GM23338 (cell line): ENCODE measurements at regions not wholly inside any gene's neighbourhood (a gene's known extent, or its start where the extent isn't known, plus 50 kb on each side); places are given as distances from the start of the nearest gene placed in this dataset.

Experiments
- ATAC-seq: fragments of 200-7000 bp; cut with Tn5 transposase; 3 replicates; pipeline ENCODE4 v1.9.1; 2020
- DNase-seq: peaks from one replicate; pipeline ENCODE4 v3.0.0-alpha.2; 2015; ENCODE audit warnings: low spot score
- H2AFZ ChIP-seq: fragments of 200-600 bp; sonication (generic); 2 replicates; pipeline ENCODE4 v1.8.0; 2016; ENCODE audit warnings: antibody characterized with exemption, mild to moderate bottlenecking, moderate library complexity
- H3F3A ChIP-seq: fragments of 200-600 bp; sonication (generic); replicated peaks from 2 replicates; pipeline ENCODE4 v1.8.0; 2017; ENCODE audit warnings: antibody characterized with exemption, mixed run types, low read depth
- H3K27ac ChIP-seq: fragments of 200-600 bp; sonication (generic); 2 replicates; pipeline ENCODE4 v1.6.1; 2016; ENCODE audit warnings: low read depth
- H3K27me3 ChIP-seq: fragments of 200-600 bp; sonication (generic); 2 replicates; pipeline ENCODE4 v1.8.0; 2016; ENCODE audit warnings: mild to moderate bottlenecking, mixed run types, moderate library complexity; ENCODE audit not compliant: insufficient read depth
- H3K36me3 ChIP-seq: fragments of 200-600 bp; sonication (generic); 2 replicates; pipeline ENCODE4 v1.8.0; 2016; ENCODE audit warnings: mild to moderate bottlenecking; ENCODE audit not compliant: insufficient read depth
- H3K4me1 ChIP-seq: fragments of 200-600 bp; sonication (generic); 2 replicates; pipeline ENCODE4 v1.8.0; 2016; ENCODE audit warnings: mild to moderate bottlenecking, moderate library complexity; ENCODE audit not compliant: insufficient read depth
- H3K4me2 ChIP-seq: fragments of 200-600 bp; sonication (generic); 2 replicates; pipeline ENCODE4 v1.7.1; 2017; ENCODE audit warnings: mixed run types
- H3K4me3 ChIP-seq: fragments of 200-600 bp; sonication (generic); 2 replicates; pipeline ENCODE4 v1.6.1; 2016; ENCODE audit warnings: mixed run types
- H3K79me2 ChIP-seq: fragments of 200-600 bp; sonication (generic); replicated peaks from 2 replicates; pipeline ENCODE4 v1.8.0; 2017; ENCODE audit warnings: mild to moderate bottlenecking; ENCODE audit not compliant: insufficient read depth
- H3K9me2 ChIP-seq: fragments of 200-600 bp; sonication (generic); 2 replicates; pipeline ENCODE4 v1.8.0; 2017; ENCODE audit not compliant: insufficient read depth
- H4K20me1 ChIP-seq: fragments of 200-600 bp; sonication (generic); replicated peaks from 2 replicates; pipeline ENCODE4 v1.8.0; 2017; ENCODE audit warnings: mild to moderate bottlenecking; ENCODE audit not compliant: insufficient read depth
- H3K27ac Mint-ChIP-seq: 2 replicates; pipeline ENCODE4 v1.8.0; 2020; ENCODE audit warnings: inconsistent platforms, mild to moderate bottlenecking, moderate library complexity, mixed read lengths
- H3K27me3 Mint-ChIP-seq: 3 replicates; pipeline ENCODE4 v1.8.0; 2022; ENCODE audit warnings: low read depth, mild to moderate bottlenecking, moderate library complexity, mixed read lengths, inconsistent platforms; ENCODE audit not compliant: insufficient read depth, poor library complexity
- H3K36me3 Mint-ChIP-seq: 3 replicates; pipeline ENCODE4 v1.8.0; 2021; ENCODE audit warnings: low read depth, mild to moderate bottlenecking, inconsistent platforms, moderate library complexity, mixed read lengths
- H3K4me1 Mint-ChIP-seq: 3 replicates; pipeline ENCODE4 v1.8.0; 2020; ENCODE audit warnings: mild to moderate bottlenecking, inconsistent platforms, mixed read lengths
- H3K4me3 Mint-ChIP-seq: 3 replicates; pipeline ENCODE4 v1.8.0; 2021; ENCODE audit warnings: moderate library complexity, mild to moderate bottlenecking, inconsistent platforms, mixed read lengths
- H3K9me3 Mint-ChIP-seq: 3 replicates; pipeline ENCODE4 v1.8.0; 2020; ENCODE audit warnings: moderate library complexity, mild to moderate bottlenecking, inconsistent platforms, mixed read lengths
- CREB1 ChIP-seq: fragments of 250-450 bp; sonication (Bioruptor Pico); IDR thresholded peaks from 2 replicates; pipeline ENCODE4 v1.5.0; 2020; ENCODE audit warnings: low read depth, mild to moderate bottlenecking, moderate library complexity
- ETS1 ChIP-seq: IDR thresholded peaks from 2 replicates; pipeline ENCODE4 v1.6.1; 2016; ENCODE audit warnings: antibody characterized with exemption
- EZH2 ChIP-seq: fragments of 200-600 bp; sonication (generic); IDR thresholded peaks from one replicate; pipeline ENCODE4 v1.8.0; 2017; ENCODE audit warnings: antibody characterized with exemption, mild to moderate bottlenecking, low read depth; ENCODE audit not compliant: unreplicated experiment
- EZH2phosphoT487 ChIP-seq: fragments of 200-600 bp; sonication (generic); IDR thresholded peaks from one replicate; pipeline ENCODE4 v1.8.1; 2018; ENCODE audit warnings: antibody characterized with exemption; ENCODE audit not compliant: unreplicated experiment
- JUNB ChIP-seq: IDR thresholded peaks from one replicate; pipeline ENCODE4 v1.6.1; 2016; ENCODE audit warnings: antibody characterized with exemption; ENCODE audit not compliant: unreplicated experiment
- NANOG ChIP-seq: IDR thresholded peaks from 2 replicates; pipeline ENCODE4 v1.6.1; 2016; ENCODE audit warnings: antibody characterized with exemption, borderline replicate concordance
- POLR2AphosphoS5 ChIP-seq: IDR thresholded peaks from 2 replicates; pipeline ENCODE4 v1.6.1; 2016; ENCODE audit warnings: antibody characterized with exemption, low read depth
- STAT1 ChIP-seq: IDR thresholded peaks from one replicate; pipeline ENCODE4 v1.6.1; 2016; ENCODE audit warnings: antibody characterized with exemption; ENCODE audit not compliant: unreplicated experiment
- ZNF114 ChIP-seq: fragments of 250-450 bp; sonication (Bioruptor Pico); IDR thresholded peaks from 2 replicates; pipeline ENCODE4 v1.5.0; 2020; ENCODE audit warnings: mild to moderate bottlenecking, moderate library complexity
- ZNF331 ChIP-seq: fragments of 250-450 bp; sonication (Bioruptor Pico); IDR thresholded peaks from 2 replicates; pipeline ENCODE4 v1.5.0; 2020; ENCODE audit warnings: low read depth, mild to moderate bottlenecking, moderate library complexity
- TF ChIP-seq, protein P1 (sequence below): IDR thresholded peaks from one replicate; pipeline ENCODE4 v1.6.1; 2018; ENCODE audit warnings: antibody characterized with exemption; ENCODE audit not compliant: unreplicated experiment
- TF ChIP-seq, protein P2 (sequence below): fragments of 250-450 bp; sonication (Bioruptor Pico); IDR thresholded peaks from 2 replicates; pipeline ENCODE4 v1.5.0; 2020; ENCODE audit warnings: mild to moderate bottlenecking, moderate library complexity
- TF ChIP-seq, protein P3 (sequence below), 2 experiments: fragments of 200-600 bp in 1 of 2; sonication (generic) in 1 of 2; conservative IDR thresholded peaks; 2 replicates each; pipeline versions ENCODE4 v1.5.1 to v1.6.1; 2016 to 2017; ENCODE audit warnings: antibody characterized with exemption in 2 of 2, low read depth in 2 of 2, mild to moderate bottlenecking in 2 of 2, moderate library complexity in 1 of 2

DNA sequence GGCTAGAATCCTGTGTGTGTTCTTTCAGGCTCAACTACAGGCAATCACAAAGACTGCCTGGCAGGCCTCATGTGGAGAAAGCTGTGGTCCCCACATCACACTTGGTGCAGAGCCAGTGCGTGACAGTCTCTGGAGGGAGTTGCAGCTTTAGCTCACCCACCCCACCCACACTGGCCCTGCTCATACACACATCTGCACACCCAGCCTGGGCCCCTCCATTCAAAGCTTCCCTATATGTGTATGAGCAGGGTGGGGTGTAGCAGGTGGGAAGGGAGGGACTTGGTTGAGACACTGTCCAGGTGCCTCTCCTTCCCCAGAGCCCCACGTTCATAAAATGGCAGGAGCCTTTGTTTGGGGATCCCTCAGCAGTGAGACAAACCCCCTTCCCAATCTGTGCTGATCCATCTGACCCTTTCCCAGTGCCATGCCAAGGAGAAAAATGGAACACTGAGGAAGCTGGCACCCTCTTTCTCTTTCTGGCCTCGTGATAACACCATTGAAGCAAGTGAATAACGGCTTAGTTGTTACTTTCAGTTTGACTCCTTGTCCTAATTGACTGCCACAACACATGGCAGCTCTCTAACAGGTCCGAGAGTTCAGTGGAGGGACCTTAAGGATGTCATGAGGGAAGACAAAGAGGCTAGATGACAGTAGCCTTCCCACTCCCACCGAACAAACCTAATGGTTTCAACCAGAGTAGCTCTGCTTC lies 53.8 kb upstream of the NRSN1 start:
- Histone ChIP-seq H4K20me1 (no peaks in the 10 kb centered on the region), H3K27ac (no peak overlapping the region), H3K27me3 (no peaks in the 10 kb centered on the region), H3K36me3 (no peaks in the 10 kb centered on the region), H3K4me3 (no peak overlapping the region), H3K79me2 (no peaks in the 10 kb centered on the region), H2AFZ (no peak overlapping the region), H3F3A (no peaks in the 10 kb centered on the region), H3K9me2 (no peaks in the 10 kb centered on the region), H3K4me1 (no peaks in the 10 kb centered on the region), H3K4me2 (no peak overlapping the region)
- H3K4me1 Mint-ChIP-seq, result no peaks in the 10 kb centered on the region
- TF ChIP-seq ZNF331 (no peak), ZNF114 (CRISPR knock-in tag) (no peak), POLR2AphosphoS5 (no peak), STAT1 (no peak), EZH2phosphoT487 (no peak), CREB1 (CRISPR knock-in tag) (no peak), JUNB (no peak), ETS1 (no peak), NANOG (no peak), EZH2 (no peak)
- TF ChIP-seq, protein P1, sequence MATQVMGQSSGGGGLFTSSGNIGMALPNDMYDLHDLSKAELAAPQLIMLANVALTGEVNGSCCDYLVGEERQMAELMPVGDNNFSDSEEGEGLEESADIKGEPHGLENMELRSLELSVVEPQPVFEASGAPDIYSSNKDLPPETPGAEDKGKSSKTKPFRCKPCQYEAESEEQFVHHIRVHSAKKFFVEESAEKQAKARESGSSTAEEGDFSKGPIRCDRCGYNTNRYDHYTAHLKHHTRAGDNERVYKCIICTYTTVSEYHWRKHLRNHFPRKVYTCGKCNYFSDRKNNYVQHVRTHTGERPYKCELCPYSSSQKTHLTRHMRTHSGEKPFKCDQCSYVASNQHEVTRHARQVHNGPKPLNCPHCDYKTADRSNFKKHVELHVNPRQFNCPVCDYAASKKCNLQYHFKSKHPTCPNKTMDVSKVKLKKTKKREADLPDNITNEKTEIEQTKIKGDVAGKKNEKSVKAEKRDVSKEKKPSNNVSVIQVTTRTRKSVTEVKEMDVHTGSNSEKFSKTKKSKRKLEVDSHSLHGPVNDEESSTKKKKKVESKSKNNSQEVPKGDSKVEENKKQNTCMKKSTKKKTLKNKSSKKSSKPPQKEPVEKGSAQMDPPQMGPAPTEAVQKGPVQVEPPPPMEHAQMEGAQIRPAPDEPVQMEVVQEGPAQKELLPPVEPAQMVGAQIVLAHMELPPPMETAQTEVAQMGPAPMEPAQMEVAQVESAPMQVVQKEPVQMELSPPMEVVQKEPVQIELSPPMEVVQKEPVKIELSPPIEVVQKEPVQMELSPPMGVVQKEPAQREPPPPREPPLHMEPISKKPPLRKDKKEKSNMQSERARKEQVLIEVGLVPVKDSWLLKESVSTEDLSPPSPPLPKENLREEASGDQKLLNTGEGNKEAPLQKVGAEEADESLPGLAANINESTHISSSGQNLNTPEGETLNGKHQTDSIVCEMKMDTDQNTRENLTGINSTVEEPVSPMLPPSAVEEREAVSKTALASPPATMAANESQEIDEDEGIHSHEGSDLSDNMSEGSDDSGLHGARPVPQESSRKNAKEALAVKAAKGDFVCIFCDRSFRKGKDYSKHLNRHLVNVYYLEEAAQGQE, result no peak
- TF ChIP-seq, protein P2, sequence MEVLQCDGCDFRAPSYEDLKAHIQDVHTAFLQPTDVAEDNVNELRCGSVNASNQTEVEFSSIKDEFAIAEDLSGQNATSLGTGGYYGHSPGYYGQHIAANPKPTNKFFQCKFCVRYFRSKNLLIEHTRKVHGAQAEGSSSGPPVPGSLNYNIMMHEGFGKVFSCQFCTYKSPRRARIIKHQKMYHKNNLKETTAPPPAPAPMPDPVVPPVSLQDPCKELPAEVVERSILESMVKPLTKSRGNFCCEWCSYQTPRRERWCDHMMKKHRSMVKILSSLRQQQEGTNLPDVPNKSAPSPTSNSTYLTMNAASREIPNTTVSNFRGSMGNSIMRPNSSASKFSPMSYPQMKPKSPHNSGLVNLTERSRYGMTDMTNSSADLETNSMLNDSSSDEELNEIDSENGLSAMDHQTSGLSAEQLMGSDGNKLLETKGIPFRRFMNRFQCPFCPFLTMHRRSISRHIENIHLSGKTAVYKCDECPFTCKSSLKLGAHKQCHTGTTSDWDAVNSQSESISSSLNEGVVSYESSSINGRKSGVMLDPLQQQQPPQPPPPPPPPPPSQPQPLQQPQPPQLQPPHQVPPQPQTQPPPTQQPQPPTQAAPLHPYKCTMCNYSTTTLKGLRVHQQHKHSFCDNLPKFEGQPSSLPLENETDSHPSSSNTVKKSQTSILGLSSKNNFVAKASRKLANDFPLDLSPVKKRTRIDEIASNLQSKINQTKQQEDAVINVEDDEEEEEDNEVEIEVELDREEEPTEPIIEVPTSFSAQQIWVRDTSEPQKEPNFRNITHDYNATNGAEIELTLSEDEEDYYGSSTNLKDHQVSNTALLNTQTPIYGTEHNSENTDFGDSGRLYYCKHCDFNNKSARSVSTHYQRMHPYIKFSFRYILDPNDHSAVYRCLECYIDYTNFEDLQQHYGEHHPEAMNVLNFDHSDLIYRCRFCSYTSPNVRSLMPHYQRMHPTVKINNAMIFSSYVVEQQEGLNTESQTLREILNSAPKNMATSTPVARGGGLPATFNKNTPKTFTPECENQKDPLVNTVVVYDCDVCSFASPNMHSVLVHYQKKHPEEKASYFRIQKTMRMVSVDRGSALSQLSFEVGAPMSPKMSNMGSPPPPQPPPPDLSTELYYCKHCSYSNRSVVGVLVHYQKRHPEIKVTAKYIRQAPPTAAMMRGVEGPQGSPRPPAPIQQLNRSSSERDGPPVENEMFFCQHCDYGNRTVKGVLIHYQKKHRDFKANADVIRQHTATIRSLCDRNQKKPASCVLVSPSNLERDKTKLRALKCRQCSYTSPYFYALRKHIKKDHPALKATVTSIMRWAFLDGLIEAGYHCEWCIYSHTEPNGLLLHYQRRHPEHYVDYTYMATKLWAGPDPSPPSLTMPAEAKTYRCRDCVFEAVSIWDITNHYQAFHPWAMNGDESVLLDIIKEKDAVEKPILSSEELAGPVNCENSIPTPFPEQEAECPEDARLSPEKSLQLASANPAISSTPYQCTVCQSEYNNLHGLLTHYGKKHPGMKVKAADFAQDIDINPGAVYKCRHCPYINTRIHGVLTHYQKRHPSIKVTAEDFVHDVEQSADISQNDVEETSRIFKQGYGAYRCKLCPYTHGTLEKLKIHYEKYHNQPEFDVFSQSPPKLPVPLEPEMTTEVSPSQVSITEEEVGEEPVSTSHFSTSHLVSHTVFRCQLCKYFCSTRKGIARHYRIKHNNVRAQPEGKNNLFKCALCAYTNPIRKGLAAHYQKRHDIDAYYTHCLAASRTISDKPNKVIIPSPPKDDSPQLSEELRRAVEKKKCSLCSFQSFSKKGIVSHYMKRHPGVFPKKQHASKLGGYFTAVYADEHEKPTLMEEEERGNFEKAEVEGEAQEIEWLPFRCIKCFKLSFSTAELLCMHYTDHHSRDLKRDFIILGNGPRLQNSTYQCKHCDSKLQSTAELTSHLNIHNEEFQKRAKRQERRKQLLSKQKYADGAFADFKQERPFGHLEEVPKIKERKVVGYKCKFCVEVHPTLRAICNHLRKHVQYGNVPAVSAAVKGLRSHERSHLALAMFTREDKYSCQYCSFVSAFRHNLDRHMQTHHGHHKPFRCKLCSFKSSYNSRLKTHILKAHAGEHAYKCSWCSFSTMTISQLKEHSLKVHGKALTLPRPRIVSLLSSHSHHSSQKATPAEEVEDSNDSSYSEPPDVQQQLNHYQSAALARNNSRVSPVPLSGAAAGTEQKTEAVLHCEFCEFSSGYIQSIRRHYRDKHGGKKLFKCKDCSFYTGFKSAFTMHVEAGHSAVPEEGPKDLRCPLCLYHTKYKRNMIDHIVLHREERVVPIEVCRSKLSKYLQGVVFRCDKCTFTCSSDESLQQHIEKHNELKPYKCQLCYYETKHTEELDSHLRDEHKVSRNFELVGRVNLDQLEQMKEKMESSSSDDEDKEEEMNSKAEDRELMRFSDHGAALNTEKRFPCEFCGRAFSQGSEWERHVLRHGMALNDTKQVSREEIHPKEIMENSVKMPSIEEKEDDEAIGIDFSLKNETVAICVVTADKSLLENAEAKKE (CRISPR knock-in tag), result no peak
- TF ChIP-seq, protein P3, sequence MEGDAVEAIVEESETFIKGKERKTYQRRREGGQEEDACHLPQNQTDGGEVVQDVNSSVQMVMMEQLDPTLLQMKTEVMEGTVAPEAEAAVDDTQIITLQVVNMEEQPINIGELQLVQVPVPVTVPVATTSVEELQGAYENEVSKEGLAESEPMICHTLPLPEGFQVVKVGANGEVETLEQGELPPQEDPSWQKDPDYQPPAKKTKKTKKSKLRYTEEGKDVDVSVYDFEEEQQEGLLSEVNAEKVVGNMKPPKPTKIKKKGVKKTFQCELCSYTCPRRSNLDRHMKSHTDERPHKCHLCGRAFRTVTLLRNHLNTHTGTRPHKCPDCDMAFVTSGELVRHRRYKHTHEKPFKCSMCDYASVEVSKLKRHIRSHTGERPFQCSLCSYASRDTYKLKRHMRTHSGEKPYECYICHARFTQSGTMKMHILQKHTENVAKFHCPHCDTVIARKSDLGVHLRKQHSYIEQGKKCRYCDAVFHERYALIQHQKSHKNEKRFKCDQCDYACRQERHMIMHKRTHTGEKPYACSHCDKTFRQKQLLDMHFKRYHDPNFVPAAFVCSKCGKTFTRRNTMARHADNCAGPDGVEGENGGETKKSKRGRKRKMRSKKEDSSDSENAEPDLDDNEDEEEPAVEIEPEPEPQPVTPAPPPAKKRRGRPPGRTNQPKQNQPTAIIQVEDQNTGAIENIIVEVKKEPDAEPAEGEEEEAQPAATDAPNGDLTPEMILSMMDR (conservative IDR thresholded peaks at IDR 0.05; ENCODE audit: low read depth in 2 of 2), result no peak
- H3K27ac Mint-ChIP-seq, result no peak overlapping the region
- H3K9me3 Mint-ChIP-seq, result no peaks in the 10 kb centered on the region
- H3K36me3 Mint-ChIP-seq, result no peaks in the 10 kb centered on the region
- H3K4me3 Mint-ChIP-seq, result no peak overlapping the region
- ATAC-seq, result no peak
- no peaks in the 10 kb centered on the region for H3K27me3 Mint-ChIP-seq
- no peak for DNase-seq
